HG03520 (cell line): ENCODE measurements at regions not wholly inside any gene's neighbourhood (a gene's known extent, or its start where the extent isn't known, plus 50 kb on each side); places are given as distances from the start of the nearest gene placed in this dataset.
A peak's percentile ranks its signal among the peaks of the same experiment; 100 is the strongest.
"Not testable (repeated sequence)": the region's sequence is repeated elsewhere in the genome, so short reads cannot be mapped to it uniquely, and the experiment has no call there.

Experiments
- ATAC-seq: cut with Tn5 transposase; IDR thresholded peaks from one replicate; pipeline ENCODE4 v1.9.1; 2021; ENCODE audit warnings: mild to moderate bottlenecking, moderate library complexity; ENCODE audit not compliant: unreplicated experiment

DNA sequence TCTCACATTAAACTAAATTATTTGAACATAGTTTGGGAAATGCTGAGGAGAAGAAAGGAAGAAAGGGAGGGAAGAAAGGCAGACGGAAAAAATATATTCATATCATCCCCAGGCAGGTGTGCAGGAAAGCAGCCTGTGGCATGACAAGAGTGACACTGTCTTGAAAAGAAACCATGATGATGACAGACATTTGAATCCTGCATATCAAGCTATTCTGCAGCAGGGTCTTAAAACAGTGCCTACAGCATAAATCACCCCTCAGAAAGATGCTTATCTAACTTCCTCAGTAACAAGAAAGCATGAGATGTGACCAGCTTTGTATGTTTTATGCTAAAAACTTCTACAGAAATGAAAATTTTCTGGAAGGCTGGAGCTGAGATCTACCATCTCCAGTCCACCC lies 144.5 kb upstream of the GRM7 start:
- no peak for ATAC-seq

DNA sequence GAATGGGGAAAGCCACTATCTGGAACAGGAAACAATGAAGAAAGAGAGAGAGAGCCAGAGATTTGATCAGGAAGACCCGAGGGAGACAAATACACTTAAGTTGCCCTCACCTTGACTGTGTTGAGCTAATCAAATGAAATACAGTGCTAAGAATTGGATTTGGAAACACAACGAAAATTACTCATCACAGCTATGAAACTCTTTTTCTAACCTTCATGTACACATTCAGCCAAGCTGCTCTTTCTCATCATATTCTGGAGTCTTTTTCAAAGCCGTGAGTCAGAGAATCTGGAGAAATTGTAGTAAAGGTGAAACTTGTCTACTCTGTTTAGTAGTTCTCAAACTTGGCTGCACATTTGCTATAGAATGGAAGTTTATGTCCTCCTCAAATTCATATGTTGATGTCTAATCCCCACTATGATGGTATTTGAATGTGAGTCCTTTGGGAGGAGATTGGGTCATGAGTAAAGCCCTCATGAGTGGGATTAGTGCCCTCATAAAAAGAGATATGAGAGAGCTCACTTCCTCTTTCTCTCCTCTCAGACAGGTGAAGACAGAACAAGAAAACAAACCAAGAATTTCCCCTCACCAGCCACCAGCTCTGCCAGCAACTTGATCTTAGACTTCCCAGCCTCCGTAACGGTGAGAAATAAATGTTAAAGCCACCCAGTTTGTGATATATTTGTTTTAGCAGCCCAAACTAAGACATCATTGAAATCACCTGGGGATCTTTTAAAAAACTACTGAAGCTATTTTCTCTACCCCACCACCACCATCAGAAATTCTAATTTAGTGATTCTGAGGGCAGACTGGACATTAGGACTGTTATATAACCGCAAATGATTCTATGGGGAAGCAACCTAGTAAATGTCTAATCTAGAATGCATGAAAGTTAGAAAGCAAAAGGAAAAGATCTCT lies 143.6 kb upstream of the GRM7 start:
- ATAC-seq = peak; percentile 96

DNA sequence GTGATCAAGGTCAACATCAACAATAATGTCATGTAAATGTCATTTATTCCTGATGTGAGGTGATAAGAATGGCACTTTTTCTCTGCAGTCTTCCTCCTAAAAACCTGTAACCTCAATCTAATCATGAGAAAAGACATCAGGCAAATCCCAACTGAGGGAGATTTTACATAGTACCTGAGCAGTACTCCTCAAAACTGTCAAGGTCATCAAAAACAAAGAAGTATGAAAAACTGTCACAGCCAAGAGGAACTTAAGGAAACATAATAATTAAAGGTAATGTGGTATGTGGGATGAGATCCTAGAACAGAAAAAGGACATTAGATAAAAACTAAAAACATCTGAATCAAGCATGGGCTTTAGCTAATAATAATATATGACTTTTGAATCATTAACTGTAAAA lies 140.9 kb upstream of the GRM7 start:
- no peak for ATAC-seq

DNA sequence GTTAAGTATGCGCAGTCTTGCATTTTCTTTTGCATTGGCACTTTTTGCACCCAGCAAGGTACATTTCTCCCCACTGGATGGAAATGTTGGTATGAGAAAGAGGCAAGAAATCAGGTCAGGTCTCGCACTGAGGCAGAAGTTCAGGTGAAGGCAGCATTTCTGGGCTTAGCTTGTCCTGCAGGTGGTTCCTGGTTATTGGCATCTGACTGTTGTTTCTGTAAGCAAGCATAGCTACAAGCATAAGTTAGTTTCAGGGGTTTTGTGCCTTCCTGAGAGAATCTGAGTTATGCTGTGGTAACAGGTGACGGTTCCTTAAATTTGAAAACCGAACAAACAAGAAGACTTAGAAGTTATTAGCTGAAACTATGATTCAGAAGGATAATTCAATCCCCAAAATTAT lies 139.4 kb upstream of the GRM7 start:
- no peak for ATAC-seq

DNA sequence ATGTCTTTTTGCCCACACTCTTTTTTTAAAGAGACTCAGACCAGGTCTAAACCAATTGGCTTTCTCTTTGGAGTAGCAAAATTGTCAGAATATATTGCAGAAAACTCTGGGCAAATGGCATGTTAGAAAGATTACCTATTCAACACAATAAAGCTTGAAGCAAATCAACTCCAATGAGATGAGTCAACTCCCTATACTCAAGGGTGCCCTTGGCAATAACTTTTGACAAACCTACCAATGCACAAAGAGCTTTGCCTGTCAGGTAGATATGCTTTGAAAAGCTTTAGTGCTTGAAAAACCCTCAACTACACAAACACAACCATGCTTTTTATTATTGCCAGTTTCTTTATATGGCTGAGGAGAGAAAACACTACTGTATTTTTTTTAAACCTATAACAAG lies 137.7 kb upstream of the GRM7 start:
- ATAC-seq = no peak

DNA sequence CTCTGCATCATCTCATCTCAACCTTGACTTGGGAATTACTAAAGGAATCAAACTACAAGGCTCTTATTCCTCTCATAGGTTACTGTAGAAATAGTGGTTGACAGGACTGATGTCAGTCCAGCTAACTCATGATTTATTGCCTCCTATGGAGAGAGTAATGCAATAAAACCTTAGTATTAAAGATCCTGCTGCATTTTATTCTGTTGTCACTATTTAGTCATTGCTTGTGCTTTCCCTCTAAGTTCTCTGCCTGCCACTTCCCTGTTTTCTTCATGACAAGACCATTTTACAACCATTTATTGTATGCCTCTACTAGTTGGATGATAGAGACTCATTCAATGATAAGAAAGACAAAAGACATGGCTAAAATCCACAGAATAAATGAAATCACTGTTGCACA lies 134.1 kb upstream of the GRM7 start:
- ATAC-seq = no peak

DNA sequence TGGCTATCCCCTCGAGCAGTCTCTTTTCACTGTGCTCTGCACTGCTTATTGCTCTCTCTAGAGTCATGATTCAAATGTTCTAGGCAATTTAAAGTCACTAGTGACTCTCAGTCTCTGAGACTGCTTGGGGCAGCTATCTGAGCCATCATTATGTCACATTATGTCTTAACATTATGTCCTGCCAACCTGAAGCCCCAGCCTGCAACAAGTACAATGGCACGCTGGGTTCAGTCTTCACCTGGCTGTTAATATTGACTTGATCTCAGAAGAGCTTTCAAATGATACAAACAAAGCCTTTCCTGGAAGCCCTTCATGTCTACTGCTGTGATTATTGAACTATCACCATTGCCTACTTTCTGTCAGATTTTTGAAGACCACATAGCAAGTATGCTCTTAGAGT lies 128.1 kb upstream of the GRM7 start:
- ATAC-seq = no peak

DNA sequence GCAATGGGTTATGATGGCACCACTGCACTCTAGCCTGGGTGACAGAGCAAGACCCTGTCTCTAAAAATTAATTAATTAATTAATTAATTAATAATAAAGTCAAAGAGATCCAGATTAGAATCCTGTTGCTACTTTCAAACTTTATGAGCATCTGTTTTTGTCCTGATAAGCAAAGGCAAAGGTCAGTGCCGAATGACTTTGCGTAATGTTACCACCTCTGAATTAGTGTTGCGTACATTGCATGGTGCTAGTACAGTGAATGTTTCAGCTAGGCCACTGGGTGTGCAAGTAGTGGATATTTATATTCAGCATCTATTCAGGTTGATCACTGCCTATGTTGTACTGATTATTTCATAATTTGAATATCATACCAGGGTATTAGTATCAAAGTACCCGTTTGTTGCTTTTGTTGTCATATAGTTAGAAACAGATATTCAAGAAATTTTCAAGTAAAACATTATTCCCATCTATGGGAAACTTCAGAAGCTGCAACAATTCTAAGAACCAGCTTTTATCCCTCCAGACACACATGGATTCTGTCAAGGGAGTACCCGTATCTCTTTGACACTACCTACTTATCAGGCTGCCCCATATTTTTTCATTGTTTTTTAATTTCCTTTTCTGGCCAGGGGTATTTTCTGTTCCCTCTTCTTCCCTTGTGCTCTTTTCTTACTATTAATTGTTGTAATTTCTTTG lies 127.1 kb upstream of the GRM7 start:
- no peak for ATAC-seq

DNA sequence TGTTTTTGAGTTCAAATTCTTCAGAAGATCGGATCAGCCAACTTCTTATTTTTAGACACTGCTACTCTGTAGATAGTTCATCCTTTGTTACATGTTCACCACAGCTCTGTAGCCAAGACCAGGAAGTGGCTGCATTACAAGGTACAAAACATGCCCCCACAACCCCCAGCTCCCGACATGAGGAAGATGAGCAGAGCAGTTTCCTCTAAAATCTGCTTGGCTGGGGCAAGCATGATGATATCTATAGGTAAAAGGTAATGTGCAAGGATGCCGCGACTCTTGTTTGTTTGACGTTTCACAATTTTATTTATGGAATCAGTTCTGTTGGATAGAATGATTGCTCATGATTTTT lies 126.5 kb upstream of the GRM7 start:
- no peak for ATAC-seq

DNA sequence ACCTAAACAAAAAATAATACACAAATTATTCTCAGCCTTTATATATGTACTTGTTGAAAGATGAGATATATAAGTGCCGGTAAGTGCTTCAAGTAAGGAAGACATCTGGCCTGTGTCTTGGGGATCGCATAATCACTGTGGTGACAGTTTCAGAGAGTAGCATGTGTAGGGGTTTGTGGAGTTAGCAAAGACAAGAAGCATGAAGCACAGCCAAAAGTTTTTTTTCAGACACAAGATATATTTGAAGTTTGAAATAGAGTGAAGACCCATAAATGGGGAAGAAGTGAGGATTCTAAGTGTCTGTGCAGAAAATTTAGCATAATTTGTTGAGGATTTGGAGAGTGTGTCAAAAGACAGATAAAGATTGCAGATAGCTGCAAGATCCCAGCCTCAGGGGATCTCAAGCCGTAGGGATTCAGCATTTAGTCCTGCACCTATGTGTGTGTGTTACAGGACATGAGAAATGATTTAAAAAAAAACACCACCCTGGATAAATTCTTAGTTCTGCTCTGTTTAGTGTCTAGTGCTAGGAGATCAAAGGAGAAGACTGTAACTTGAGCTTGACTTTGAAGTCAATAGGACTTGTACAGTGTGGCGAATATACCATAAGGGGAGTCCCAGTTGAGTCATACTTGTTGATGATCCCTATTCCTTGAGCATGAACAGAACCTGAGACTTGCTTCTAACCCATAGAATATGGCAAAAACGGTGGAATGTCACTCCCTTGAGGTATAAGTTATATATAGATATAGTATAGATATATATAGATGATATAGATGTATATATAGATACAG lies 123.9 kb upstream of the GRM7 start:
- no peak for ATAC-seq

DNA sequence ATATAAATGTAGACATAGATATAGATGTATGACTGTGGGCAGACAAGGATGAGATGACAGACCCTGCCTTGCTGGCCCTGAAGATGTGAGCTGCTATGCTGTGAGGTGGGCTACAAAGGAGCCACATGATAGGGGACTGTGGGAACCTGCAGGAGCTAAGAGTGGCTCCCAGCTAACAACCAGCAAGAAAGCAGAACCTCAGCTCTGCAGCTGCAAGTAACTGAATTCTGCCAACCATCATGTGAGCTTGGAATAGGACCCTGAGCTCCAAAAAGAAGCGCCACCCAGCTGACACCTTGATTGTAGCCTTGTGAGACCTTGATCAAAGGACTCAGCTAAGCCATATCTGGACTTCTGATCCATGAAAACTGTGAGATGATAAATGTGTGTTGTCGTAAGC lies 123.3 kb upstream of the GRM7 start:
- no peak for ATAC-seq

DNA sequence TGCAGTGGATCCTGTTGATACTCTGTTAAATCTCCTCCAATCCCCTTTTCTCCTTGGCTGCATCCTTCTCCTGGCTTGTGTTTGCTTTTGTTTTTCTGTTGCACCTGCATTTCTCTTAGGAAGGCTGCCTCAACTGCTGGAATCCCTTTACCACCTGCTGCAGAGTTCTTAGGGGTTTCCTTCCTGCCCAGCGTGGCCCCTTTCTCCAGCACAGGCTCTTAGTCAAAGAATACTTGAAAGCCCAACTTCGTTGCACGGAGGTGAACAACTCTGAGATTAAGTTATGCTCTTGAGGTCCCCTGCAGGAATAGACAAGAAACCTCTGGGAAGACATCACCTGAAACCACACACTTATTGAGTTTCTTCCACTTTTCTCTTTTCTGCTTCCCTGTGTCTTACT lies 121.6 kb upstream of the GRM7 start:
- no peak for ATAC-seq

DNA sequence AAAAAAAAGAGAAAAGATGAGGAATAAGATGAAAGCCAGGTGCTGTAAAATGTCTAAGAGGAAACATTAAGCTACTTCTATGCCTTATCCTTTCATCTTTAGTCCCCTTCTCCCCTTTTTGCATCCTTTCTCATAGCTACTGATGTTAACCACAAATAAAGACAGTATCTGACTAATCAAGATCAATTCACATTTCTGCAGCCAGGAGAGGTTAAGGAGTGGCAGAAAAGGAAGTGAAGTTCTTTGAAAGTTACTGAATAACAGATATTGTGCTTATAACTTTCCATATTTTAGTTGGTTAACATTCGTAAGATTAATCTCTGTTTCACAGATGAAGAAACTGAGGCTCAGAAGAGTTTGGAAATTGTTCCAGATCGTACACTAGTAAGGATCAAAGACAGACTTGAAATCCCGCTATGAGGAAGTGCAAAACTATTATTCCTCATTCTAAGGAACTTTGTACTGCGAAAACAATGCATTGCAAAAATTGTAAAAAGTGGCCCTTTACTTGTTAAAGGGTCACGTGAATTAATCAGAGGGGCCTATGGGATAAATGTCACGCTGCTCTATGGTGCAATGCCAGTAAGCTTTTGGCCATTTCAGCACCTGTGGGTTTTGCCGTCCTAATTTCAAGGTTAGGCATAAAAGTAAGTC lies 117.7 kb upstream of the GRM7 start:
- no peak for ATAC-seq

DNA sequence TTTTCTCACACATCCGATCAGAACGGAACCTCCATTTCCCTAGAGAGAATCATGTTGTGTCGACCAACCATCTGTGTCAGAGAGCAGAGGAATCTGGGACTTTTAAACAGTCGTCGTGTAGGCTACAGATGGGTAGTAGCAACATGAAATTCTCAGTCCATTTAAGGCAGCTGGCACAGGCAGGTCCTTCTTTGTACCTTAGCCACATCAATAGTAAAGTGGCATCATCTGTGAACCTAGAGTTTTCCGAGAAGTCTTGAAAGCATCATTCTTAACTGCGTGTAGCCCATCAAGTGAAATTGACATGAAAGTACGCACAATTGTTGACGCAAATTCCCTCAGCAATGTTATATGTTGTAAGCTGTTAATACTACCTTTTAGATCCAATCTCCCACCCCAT lies 114.5 kb upstream of the GRM7 start:
- ATAC-seq = no peak

DNA sequence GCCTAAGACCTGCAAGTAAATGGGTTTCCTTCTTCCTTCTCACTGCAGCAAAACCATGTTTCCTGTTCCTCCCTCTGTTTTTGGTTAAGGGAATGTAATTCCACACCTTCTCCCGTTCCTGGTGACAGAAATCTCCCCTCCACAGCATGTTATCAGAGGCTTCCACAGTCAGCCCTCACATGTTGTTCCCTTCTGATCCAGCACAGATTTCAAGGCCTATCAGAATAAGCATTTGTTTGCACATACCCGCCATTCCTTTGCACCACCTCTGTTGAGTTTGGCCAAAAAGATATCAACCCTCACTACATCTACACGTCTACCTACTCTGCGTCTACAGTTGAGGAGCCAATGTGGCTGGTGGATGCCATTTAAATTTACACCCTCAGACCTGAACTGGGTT lies 113.9 kb upstream of the GRM7 start:
- ATAC-seq = no peak

DNA sequence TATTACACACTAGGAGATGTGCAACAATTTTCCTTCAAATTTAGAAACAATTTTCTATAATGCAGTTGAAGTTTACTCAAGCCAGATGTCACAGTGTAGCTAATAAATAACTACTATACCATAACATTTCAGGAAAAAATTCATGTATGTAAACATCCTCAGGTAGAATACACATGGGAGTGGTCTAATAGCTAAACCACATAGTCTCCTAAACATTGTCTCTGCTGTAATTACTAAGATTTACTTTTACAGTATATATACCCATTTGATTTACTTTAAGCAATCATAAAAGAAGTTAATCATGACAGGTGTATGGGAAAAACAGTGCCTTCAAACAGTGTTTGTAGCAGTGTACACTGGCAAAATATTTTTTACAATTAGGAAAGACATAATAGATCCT lies 110.1 kb upstream of the GRM7 start:
- ATAC-seq = no peak

DNA sequence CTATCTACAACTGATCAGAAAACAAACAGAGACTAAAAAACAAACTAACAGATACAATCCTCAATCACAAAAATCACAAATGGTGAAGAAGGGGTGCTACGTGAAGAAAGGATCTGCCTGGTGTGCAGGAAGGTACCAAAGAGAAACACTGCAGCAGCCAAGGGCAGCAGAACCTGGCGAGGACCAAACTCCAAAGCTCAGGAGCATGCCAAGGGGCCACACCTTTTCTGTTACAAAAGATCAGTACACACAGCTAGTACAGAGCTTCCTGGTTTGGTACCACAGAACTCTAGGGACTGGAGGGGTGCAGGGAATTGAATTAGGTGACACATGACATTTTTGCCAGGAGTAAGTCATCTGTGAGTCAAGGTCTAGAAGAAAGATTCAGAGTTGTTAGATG lies 107.4 kb upstream of the GRM7 start:
- ATAC-seq = no peak

DNA sequence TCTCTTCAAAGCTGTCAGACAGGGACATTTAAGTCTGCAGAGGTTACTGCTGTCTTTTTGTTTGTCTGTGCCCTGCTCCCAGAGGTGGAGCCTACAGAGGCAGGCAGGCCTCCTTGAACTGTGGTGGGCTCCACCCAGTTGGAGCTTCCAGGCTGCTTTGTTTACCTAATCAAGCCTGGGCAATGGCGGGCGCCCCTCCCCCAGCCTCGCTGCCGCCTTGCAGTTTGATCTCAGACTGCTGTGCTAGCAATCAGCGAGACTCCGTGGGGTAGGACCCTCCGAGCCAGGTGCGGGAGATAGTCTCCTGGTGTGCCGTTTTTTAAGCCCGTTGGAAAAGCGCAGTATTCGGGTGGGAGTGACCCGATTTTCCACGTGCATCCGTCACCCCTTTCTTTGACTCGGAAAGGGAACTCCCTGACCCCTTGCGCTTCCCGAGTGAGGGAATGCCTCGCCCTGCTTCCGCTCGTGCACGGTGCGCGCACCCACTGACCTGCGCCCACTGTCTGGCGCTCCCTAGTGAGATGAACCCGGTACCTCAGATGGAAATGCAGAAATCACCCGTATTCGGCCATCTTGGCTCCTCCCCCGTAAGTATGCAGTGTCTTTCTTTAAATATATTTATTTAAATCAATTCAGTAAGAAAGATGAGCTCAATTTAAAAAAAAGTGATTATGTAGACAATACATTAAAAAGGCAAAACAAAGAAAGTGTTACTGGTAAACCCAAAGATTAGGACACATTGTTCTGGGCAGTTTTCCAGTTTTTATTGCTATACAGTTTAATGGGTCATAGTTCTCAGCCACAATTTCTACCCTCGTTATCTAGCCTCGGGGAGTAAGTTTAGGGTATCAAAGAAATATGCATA lies 91.2 kb upstream of the GRM7 start:
- not testable (repeated sequence) for ATAC-seq

DNA sequence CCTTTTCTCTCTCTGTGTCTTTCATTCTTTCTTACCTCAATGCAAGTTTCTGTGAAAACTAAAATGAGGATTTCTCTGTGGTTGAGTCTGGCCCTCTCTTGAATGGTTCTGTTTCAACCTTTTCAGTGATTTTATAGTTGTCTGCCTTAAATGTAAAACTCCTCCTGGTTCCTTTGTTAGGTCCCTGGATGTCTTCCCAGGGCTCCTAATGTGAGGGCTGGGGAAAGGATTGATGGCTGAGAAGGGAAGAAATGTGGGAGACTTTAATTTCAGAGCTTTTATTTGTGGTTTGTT lies 90.6 kb upstream of the GRM7 start:
- no peak for ATAC-seq

DNA sequence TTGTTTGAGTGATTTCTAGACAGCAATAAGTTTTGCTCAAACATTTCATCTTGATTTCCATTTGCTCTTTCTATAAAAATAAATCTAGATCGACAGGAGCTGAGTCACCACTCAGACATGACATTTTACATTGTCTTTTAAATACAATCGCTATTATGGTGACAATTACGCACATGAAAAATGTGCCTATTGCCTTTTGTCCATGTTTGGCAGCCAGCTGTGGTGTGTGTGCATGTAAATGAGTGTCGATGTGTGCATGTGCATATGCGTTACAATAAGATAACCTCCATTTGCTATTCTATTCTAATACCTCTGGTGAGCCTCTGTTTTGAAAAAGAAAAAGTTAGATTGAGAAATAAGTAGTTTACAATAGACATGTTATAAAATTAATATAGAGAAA lies 89.7 kb upstream of the GRM7 start:
- no peak for ATAC-seq

DNA sequence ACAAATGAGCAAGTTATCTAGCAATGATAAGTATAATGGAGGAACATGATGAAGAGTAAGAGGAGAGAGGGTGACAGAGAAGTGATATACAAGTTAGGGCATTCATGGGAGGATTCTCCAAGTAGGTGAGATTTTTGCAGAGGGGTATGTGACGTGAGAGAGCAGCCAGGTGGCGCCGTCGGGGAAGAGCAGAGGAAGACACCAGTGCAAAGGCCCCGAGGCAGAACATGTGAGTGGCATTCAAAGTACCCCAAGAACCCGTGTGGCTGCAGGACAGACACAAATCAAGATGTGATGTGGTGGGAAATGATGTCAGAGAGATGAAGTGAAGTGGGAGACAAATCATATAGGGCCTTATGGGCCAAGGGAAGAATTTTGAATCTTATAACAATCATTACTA lies 81.8 kb upstream of the GRM7 start:
- ATAC-seq = no peak
